ENCODE measurements at regions not wholly inside any gene's neighbourhood (a gene's known extent, or its start where the extent isn't known, plus 50 kb on each side); places are given as distances from the start of the nearest gene placed in this dataset.

- no peak for TF ChIP-seq ZNF281 (CRISPR knock-in tag; IDR thresholded peaks at IDR 0.05)
Measured at GRCh38 chr4:170888660-170889059, 798.9 kb upstream of the AADAT start (continued).

GRCh38 chr4:170887396-170887795 is 797.6 kb upstream of the AADAT start:
- Mint-ChIP-seq H3K4me1 (peaks cover 28% of the 10 kb centered on the region), H3K27me3 (ENCODE audit: low read depth) (no peaks in the 10 kb centered on the region), H3K4me3 (no peak overlapping the region), H3K27ac (no peak overlapping the region), H3K36me3 (peaks cover 18% of the 10 kb centered on the region), H3K9me3 (peaks cover 18% of the 10 kb centered on the region)
- TF ChIP-seq GRHL2 (CRISPR knock-in tag; IDR thresholded peaks at IDR 0.05; ENCODE audit: insufficient replicate concordance, severe bottlenecking) = no peak
- TF ChIP-seq ERG (CRISPR knock-in tag; IDR thresholded peaks at IDR 0.05) = no peak
- no peak for TF ChIP-seq STAT6 (CRISPR knock-in tag; conservative IDR thresholded peaks at IDR 0.05; ENCODE audit: low read depth)
- no peak for TF ChIP-seq HMGXB4 (CRISPR knock-in tag; IDR thresholded peaks at IDR 0.05)
- TF ChIP-seq CDX4 (CRISPR knock-in tag; IDR thresholded peaks at IDR 0.05; ENCODE audit: borderline replicate concordance) = no peak
- TF ChIP-seq MAX (CRISPR knock-in tag; IDR thresholded peaks at IDR 0.05) = no peak
- no peak for TF ChIP-seq ZNF263 (CRISPR knock-in tag; IDR thresholded peaks at IDR 0.05; ENCODE audit: low read depth)
- no peak for TF ChIP-seq OVOL2 (CRISPR knock-in tag; IDR thresholded peaks at IDR 0.05; ENCODE audit: borderline replicate concordance)
- TF ChIP-seq TP53 (CRISPR knock-in tag; IDR thresholded peaks at IDR 0.05) = no peak
- TF ChIP-seq ZNF532 (CRISPR knock-in tag; IDR thresholded peaks at IDR 0.05; ENCODE audit: borderline replicate concordance) = no peak
- TF ChIP-seq TEAD1 (CRISPR knock-in tag; IDR thresholded peaks at IDR 0.05) = no peak
- no peak for TF ChIP-seq ZSCAN18 (CRISPR knock-in tag; IDR thresholded peaks at IDR 0.05)
- DNase-seq (ENCODE audit: low spot score) (no peak), ATAC-seq (no peak)
- POLR2A ChIA-PET = interaction anchor here (1.1 kb wide), 1 partner anchor 15 kb away, joined by 8 read pairs; no protein-coding TSS in a partner anchor
- CTCF ChIA-PET = interaction anchor here (0.7 to 1.3 kb wide), 2 partner anchors 34 to 918 kb away, joined by 3 read pairs; no protein-coding TSS in a partner anchor
